Keratinocyte (primary cell): ENCODE measurements at regions not wholly inside any gene's neighbourhood (a gene's known extent, or its start where the extent isn't known, plus 50 kb on each side); places are given as distances from the start of the nearest gene placed in this dataset.

Source experiments
- DNase-seq: peaks from one replicate; pipeline ENCODE4 v3.0.0-alpha.2; 2011; ENCODE audit warnings: low read depth, missing footprints, low spot score
- FAIRE-seq: peaks from 2 replicates; lab custom pipeline; 2011; peaks lifted over from hg19 to GRCh38; lab: Jason Lieb, UNC
- H2AFZ ChIP-seq: 2 replicates; pipeline ENCODE4 v1.6.0; 2012; ENCODE audit warnings: low read length, control low read depth, inconsistent platforms; ENCODE audit not compliant: control insufficient read depth
- H3K27ac ChIP-seq: 2 replicates; pipeline ENCODE4 v1.5.1; 2011; ENCODE audit warnings: low read length; ENCODE audit not compliant: control insufficient read depth, insufficient read depth
- H3K27me3 ChIP-seq: 3 replicates; pipeline ENCODE4 v1.6.0; 2011; ENCODE audit warnings: low read length; ENCODE audit not compliant: control insufficient read depth, insufficient read depth; ENCODE audit errors: extremely low read depth
- H3K36me3 ChIP-seq, 2 experiments: 2 replicates in 1 of 2; 3 replicates in 1 of 2; pipeline ENCODE4 v1.5.1; 2011; ENCODE audit warnings: low read length in 2 of 2, mild to moderate bottlenecking in 1 of 2; ENCODE audit not compliant: control insufficient read depth in 2 of 2, insufficient read depth in 2 of 2; ENCODE audit errors: extremely low read depth in 1 of 2
- H3K4me1 ChIP-seq: 3 replicates; pipeline ENCODE4 v1.5.1; 2011; ENCODE audit warnings: low read length; ENCODE audit not compliant: control insufficient read depth, insufficient read depth; ENCODE audit errors: extremely low read depth
- H3K4me2 ChIP-seq: 3 replicates; pipeline ENCODE4 v1.6.0; 2011; ENCODE audit warnings: low read depth, low read length; ENCODE audit not compliant: control insufficient read depth, insufficient read depth; ENCODE audit errors: extremely low read depth
- H3K4me3 ChIP-seq, 3 experiments: fragments of 200-600 bp in 1 of 3; sonication (generic) in 1 of 3; 2 replicates in 2 of 3; 3 replicates in 1 of 3; pipeline ENCODE4 v1.5.1; 2011 to 2016; ENCODE audit warnings: low read length in 3 of 3, mild to moderate bottlenecking in 3 of 3, control low read depth in 2 of 3, inconsistent platforms in 1 of 3, low read depth in 1 of 3, mixed read lengths in 1 of 3, mixed run types in 1 of 3, moderate library complexity in 1 of 3; ENCODE audit not compliant: control insufficient read depth in 2 of 3, insufficient read depth in 2 of 3; ENCODE audit errors: extremely low read depth in 1 of 3
- H3K79me2 ChIP-seq: 2 replicates; pipeline ENCODE4 v1.6.0; 2012; ENCODE audit warnings: low read length; ENCODE audit not compliant: control insufficient read depth, insufficient read depth
- H3K9ac ChIP-seq: 3 replicates; pipeline ENCODE4 v1.6.0; 2011; ENCODE audit warnings: low read length; ENCODE audit not compliant: control insufficient read depth, insufficient read depth; ENCODE audit errors: extremely low read depth
- H3K9me1 ChIP-seq: 3 replicates; pipeline ENCODE4 v1.6.0; 2011; ENCODE audit warnings: low read length; ENCODE audit not compliant: control insufficient read depth, insufficient read depth; ENCODE audit errors: extremely low read depth
- H3K9me3 ChIP-seq: 2 replicates; pipeline ENCODE4 v1.5.1; 2012; ENCODE audit warnings: low read depth, low read length; ENCODE audit not compliant: control insufficient read depth
- H4K20me1 ChIP-seq: 3 replicates; pipeline ENCODE4 v1.6.0; 2011; ENCODE audit warnings: low read length; ENCODE audit not compliant: control insufficient read depth, insufficient read depth; ENCODE audit errors: extremely low read depth
- CTCF ChIP-seq, 3 experiments: IDR thresholded peaks in 1 of 3; conservative IDR thresholded peaks in 1 of 3; optimal IDR thresholded peaks in 1 of 3; 2 replicates in 2 of 3; 3 replicates in 1 of 3; pipeline versions ENCODE3 to v1.5.1; 2011; ENCODE audit warnings: low read length in 3 of 3, mild to moderate bottlenecking in 3 of 3, moderate library complexity in 2 of 3, control low read depth in 1 of 3, inconsistent platforms in 1 of 3; ENCODE audit not compliant: insufficient read depth in 2 of 3; ENCODE audit errors: extremely low read depth in 1 of 3
- EZH2 ChIP-seq: IDR thresholded peaks from one replicate; pipeline ENCODE4 v1.6.1; 2012; ENCODE audit warnings: inconsistent platforms, mild to moderate bottlenecking, low read length, moderate library complexity
- dilution Hi-C: fragments of 300-500 bp; cut with MboI; formaldehyde crosslinking; loops from one replicate; pipeline ENCODE4 v1.7.0; 2020; ENCODE audit warnings: low sequenced_read_pairs; ENCODE audit not compliant: extremely low pct_ligation_motif_present

- H3K9me3 ChIP-seq = no peaks in the 10 kb centered on the region
- DNase-seq (no peak), FAIRE-seq (no peak)
- TF ChIP-seq EZH2 (no peak), CTCF (optimal IDR thresholded peaks at IDR 0.05 in 1 of 3, IDR thresholded peaks at IDR 0.05 in 1 of 3, conservative IDR thresholded peaks at IDR 0.05 in 1 of 3; ENCODE audit: extremely low read depth in 1 of 3, insufficient read depth in 2 of 3, low read length in 3 of 3) (no peak)
- H3K9ac ChIP-seq = no peak overlapping the region
- H3K4me2 ChIP-seq = no peak overlapping the region
- no peaks in the 10 kb centered on the region for H4K20me1 ChIP-seq
- no peaks in the 10 kb centered on the region for H3K9me1 ChIP-seq
- no peak overlapping the region for H3K4me3 ChIP-seq
- H3K4me1 ChIP-seq = no peaks in the 10 kb centered on the region
- H3K79me2 ChIP-seq = no peaks in the 10 kb centered on the region
- H3K36me3 ChIP-seq = no peaks in the 10 kb centered on the region
- H2AFZ ChIP-seq = no peak overlapping the region
- H3K27me3 ChIP-seq = no peaks in the 10 kb centered on the region
- H3K27ac ChIP-seq = no peak overlapping the region
- dilution Hi-C loops = no loop called here
These were observed 140.8 kb upstream of the SPATS2L start for GRCh38 chr2:200165687-200166086.

- no peak overlapping the region for H3K27ac ChIP-seq
- dilution Hi-C loops = no loop called here
- no peaks in the 10 kb centered on the region for H3K27me3 ChIP-seq
- no peaks in the 10 kb centered on the region for H3K9me3 ChIP-seq
- H3K4me2 ChIP-seq = no peak overlapping the region
- no peaks in the 10 kb centered on the region for H3K79me2 ChIP-seq
- H3K9me1 ChIP-seq = no peaks in the 10 kb centered on the region
- H3K4me3 ChIP-seq = no peak overlapping the region
- FAIRE-seq = no peak
- DNase-seq = no peak
- no peaks in the 10 kb centered on the region for H4K20me1 ChIP-seq
- no peaks in the 10 kb centered on the region for H3K36me3 ChIP-seq
- no peak overlapping the region for H3K9ac ChIP-seq
- no peak overlapping the region for H2AFZ ChIP-seq
- TF ChIP-seq EZH2 (no peak), CTCF (optimal IDR thresholded peaks at IDR 0.05 in 1 of 3, IDR thresholded peaks at IDR 0.05 in 1 of 3, conservative IDR thresholded peaks at IDR 0.05 in 1 of 3; ENCODE audit: extremely low read depth in 1 of 3, insufficient read depth in 2 of 3, low read length in 3 of 3) (no peak)
- no peaks in the 10 kb centered on the region for H3K4me1 ChIP-seq
These were observed 137.6 kb upstream of the SPATS2L start for GRCh38 chr2:200168641-200169555.
